HG03432 (cell line): ENCODE measurements at regions not wholly inside any gene's neighbourhood (a gene's known extent, or its start where the extent isn't known, plus 50 kb on each side); places are given as distances from the start of the nearest gene placed in this dataset.
"Not testable (repeated sequence)": the region's sequence is repeated elsewhere in the genome, so short reads cannot be mapped to it uniquely, and the experiment has no call there.

Source experiments
- ATAC-seq: cut with Tn5 transposase; IDR thresholded peaks from one replicate; pipeline ENCODE4 v1.9.1; 2021; ENCODE audit warnings: mild to moderate bottlenecking, moderate library complexity; ENCODE audit not compliant: unreplicated experiment

- no peak for ATAC-seq
Observed at GRCh38 chr3:89533275-89533674, 425.9 kb downstream of the EPHA3 start.

GRCh38 chr3:89554587-89554986, 447.2 kb downstream of the EPHA3 start:
- ATAC-seq = not testable (repeated sequence)

- no peak for ATAC-seq
Observed at GRCh38 chr3:89558711-89559110, 451.3 kb downstream of the EPHA3 start.

GRCh38 chr3:89560568-89560967, 453.1 kb downstream of the EPHA3 start:
- ATAC-seq = no peak

GRCh38 chr3:89562373-89562772, 455.0 kb downstream of the EPHA3 start:
- ATAC-seq = no peak

GRCh38 chr3:89565098-89565497, 457.7 kb downstream of the EPHA3 start:
- no peak for ATAC-seq

- ATAC-seq = no peak
Observed at GRCh38 chr3:89570465-89570864, 463.0 kb downstream of the EPHA3 start.

GRCh38 chr3:89571298-89571697, 463.9 kb downstream of the EPHA3 start:
- ATAC-seq = no peak

GRCh38 chr3:89571707-89572106, 464.3 kb downstream of the EPHA3 start:
- no peak for ATAC-seq

GRCh38 chr3:89572261-89572660, 464.8 kb downstream of the EPHA3 start:
- no peak for ATAC-seq

GRCh38 chr3:89576417-89576816, 469.0 kb downstream of the EPHA3 start:
- no peak for ATAC-seq

GRCh38 chr3:89577637-89578530, 470.5 kb downstream of the EPHA3 start:
- no peak for ATAC-seq

- ATAC-seq = no peak
Observed at GRCh38 chr3:89580859-89581258, 473.4 kb downstream of the EPHA3 start.

- ATAC-seq = no peak
Observed at GRCh38 chr3:89584398-89584797, 477.0 kb downstream of the EPHA3 start.

- no peak for ATAC-seq
Observed at GRCh38 chr3:89586256-89586655, 478.8 kb downstream of the EPHA3 start.

GRCh38 chr3:89586676-89587075, 479.3 kb downstream of the EPHA3 start:
- ATAC-seq = no peak

GRCh38 chr3:89606151-89606550, 498.7 kb downstream of the EPHA3 start:
- no peak for ATAC-seq

- no peak for ATAC-seq
Observed at GRCh38 chr3:89612027-89612426, 504.6 kb downstream of the EPHA3 start.

GRCh38 chr3:89613241-89613640, 505.8 kb downstream of the EPHA3 start:
- ATAC-seq = no peak

GRCh38 chr3:89617706-89618105, 510.3 kb downstream of the EPHA3 start:
- no peak for ATAC-seq

GRCh38 chr3:89619263-89619662, 511.8 kb downstream of the EPHA3 start:
- ATAC-seq = no peak

- no peak for ATAC-seq
Observed at GRCh38 chr3:89622063-89622700, 514.8 kb downstream of the EPHA3 start.
